LNCaP clone FGC (cell line): ENCODE measurements at regions not wholly inside any gene's neighbourhood (a gene's known extent, or its start where the extent isn't known, plus 50 kb on each side); places are given as distances from the start of the nearest gene placed in this dataset.
"Not testable (repeated sequence)": the region's sequence is repeated elsewhere in the genome, so short reads cannot be mapped to it uniquely, and the experiment has no call there.

Source experiments
- DNase-seq: peaks from one replicate; pipeline ENCODE4 v3.0.0-alpha.2; 2011; ENCODE audit warnings: low read depth
- H3K4me3 ChIP-seq: 2 replicates; pipeline ENCODE4 v1.5.1; 2011; ENCODE audit warnings: mild to moderate bottlenecking, low read depth, low read length, control low read depth
- TF ChIP-seq, protein P1 (sequence below): IDR thresholded peaks from 2 replicates; pipeline ENCODE4 v1.5.1; 2012; ENCODE audit warnings: mild to moderate bottlenecking; ENCODE audit not compliant: control insufficient read depth, insufficient read depth; ENCODE audit errors: extremely low read depth

DNA sequence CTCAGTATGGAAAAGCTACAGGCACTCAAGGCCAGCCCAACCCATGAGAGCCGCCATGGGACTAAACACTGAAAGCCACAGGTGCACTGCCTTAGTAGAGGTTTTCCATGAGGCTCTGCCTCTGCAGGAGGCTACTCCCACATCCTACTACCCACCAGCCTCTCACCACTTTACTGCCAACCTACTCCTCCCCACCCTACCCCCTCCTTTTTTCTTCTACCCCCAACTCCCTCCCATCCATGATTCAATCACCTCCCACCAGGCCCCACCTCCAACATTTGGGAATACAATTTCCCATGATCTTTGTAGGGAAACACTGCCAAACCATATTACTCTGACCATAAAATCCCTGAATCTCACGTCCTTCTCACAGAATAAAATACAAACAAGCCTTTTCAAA lies 101.6 kb upstream of the CTSV start:
- no peak for DNase-seq
- TF ChIP-seq, protein P1, sequence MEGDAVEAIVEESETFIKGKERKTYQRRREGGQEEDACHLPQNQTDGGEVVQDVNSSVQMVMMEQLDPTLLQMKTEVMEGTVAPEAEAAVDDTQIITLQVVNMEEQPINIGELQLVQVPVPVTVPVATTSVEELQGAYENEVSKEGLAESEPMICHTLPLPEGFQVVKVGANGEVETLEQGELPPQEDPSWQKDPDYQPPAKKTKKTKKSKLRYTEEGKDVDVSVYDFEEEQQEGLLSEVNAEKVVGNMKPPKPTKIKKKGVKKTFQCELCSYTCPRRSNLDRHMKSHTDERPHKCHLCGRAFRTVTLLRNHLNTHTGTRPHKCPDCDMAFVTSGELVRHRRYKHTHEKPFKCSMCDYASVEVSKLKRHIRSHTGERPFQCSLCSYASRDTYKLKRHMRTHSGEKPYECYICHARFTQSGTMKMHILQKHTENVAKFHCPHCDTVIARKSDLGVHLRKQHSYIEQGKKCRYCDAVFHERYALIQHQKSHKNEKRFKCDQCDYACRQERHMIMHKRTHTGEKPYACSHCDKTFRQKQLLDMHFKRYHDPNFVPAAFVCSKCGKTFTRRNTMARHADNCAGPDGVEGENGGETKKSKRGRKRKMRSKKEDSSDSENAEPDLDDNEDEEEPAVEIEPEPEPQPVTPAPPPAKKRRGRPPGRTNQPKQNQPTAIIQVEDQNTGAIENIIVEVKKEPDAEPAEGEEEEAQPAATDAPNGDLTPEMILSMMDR = no peak
- H3K4me3 ChIP-seq = no peak overlapping the region

DNA sequence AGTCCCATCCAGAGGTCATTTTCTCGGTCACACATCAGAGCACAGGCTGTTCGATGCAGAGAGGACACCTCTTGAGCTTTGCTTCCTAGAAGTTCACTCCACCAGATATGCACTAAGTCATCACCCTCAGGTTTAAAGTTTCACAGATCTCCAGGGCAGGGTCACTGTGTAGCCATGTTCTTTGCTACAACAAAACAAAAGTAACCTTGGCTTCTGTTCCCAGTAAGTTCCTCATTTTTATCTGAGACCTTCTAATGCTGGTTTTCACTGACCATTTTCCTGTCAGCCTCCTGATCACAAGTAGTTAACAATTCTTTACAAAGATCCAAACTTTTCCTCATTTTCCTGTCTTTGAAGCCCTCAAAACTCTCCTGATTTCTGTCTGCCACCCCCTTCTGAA lies 97.5 kb upstream of the CTSV start:
- TF ChIP-seq, protein P1 = no peak
- no peak overlapping the region for H3K4me3 ChIP-seq
- DNase-seq = no peak

DNA sequence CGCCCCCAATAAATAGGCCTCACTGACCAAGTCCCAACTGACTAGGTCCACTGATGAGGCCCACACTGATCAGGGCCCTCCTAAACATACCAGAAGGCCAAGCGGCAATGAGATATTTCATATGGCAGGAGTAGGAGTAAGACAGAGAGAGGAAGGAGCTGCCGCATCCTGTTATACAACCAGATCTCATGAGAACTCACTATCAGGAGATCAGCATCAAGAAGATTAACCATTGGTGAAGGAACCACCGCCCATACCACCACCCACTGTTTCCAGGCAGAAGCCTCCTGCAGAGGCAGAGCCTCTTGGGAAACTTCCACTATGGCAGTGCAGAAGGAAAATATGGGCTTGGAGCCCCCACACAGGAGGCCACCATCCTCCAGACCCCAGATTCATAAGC lies 95.0 kb upstream of the CTSV start:
- DNase-seq, H3K4me3 ChIP-seq: not testable (repeated sequence)

DNA sequence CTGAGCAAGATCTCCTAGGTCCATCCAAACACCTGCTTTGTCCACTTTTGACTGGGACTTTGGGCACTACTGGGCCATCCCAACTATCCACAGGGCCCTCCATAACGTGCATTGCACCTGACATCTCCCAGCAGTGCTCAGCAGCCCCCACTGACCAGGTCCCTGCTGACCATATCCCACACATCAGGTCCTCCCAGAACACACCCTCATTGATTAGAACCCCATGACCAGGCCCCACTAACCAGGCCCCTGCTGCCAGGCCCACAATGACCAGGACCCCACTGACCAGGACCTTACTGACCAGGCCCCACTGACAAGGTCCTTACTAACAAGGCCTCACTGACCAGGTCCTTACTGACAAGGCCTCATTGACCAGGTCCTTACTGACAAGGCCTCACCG lies 93.9 kb upstream of the CTSV start:
- no peak overlapping the region for H3K4me3 ChIP-seq
- no peak for DNase-seq
- TF ChIP-seq, protein P1 = no peak

DNA sequence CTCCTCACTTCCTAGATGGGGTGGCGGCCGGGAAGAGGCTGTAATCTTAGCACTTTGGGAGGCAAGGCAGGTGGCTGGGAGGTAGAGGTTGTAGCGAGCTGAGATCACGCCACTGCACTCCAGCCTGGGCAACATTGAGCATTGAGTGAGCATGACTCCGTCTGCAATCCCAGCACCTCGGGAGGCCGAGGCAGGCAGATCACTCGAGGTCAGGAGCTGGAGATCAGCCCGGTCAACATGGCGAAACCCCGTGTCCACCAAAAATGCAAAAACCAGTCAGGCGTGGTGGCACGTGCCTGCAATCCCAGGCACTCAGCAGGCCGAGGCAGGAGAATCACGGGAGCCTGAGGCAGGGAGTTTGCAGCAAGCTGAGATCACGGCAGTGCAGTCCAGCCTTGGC lies 91.9 kb upstream of the CTSV start:
- not testable (repeated sequence) for H3K4me3 ChIP-seq, DNase-seq

DNA sequence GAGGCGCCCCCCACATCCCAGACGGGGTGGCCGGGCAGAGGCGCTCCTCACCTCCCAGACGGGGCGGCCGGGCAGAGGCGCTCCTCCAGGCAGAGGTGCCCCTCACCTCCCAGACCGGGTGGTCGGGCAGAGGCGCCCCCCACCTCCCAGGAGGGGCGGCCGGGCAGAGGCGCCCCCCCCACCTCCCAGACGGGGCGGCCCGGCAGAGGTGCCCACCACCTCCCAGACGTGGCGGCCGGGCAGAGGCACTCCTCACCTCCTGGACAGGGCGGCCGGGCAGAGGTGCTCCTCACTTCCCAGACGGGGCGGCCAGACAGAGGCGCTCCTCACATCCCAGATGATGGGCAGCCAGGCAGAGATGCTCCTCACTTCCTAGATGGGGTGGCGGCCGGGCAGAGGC lies 91.4 kb upstream of the CTSV start:
- not testable (repeated sequence) for DNase-seq, H3K4me3 ChIP-seq

DNA sequence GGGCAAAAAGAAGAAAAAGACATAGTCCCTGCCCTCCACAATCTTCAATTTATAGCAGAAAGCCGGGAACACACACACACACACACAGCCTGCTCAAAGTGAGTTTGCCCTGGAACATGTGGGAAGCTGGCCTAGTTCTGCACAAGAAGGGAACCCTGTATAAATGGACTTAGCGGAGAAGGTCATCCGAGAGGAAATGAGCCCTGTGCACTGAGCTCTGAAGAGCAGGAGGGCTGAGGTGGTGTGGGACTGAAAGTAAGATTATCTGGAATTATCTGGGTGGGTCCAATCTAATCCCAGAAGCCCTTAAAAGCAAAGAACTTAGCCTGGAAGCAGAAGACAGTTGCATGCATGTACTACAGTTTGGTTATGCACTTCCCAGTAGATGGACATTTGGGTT lies 90.0 kb upstream of the CTSV start:
- TF ChIP-seq, protein P1 = no peak
- DNase-seq = no peak
- no peak overlapping the region for H3K4me3 ChIP-seq

DNA sequence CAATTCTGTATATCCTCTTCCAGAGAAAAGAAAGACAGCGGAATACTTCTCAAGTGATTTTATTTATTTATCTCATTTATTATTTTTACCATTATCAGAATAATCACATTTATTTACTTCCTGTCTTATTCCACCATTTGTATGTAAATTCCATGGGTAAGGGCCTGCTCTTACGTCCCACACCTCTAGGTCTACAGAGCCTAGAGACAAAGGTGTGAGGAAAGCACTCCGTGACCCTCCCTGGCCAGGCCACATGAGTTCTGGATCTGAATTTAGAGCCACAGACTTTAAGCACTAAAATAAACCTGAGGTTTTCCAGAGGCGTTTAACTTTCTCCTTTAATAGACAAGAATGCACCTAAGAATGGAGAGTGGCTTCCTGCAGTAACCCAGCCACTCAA lies 85.3 kb upstream of the CTSV start:
- TF ChIP-seq, protein P1 = no peak
- DNase-seq = no peak
- no peak overlapping the region for H3K4me3 ChIP-seq

DNA sequence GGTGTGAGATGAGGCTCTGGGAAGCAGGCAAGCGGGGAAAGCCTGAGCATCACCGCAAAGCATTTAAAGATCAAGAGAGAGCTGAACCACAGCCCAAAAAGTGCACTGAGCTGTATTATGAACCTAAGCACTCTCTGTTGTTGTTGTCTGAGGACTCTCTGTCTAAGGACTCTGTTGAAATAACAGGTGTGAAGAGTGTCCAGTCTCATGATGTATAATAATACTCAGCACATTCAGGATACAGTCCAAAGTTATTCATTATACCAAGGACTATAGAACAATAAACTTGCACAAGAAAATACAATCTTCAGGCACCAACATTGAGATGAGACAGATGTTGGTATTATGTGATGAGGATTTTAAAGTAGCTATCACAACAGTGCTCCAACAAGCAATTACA lies 71.8 kb upstream of the CTSV start:
- TF ChIP-seq, protein P1 = no peak
- DNase-seq = no peak
- no peak overlapping the region for H3K4me3 ChIP-seq
